WI38 (cell line): ENCODE measurements at regions not wholly inside any gene's neighbourhood (a gene's known extent, or its start where the extent isn't known, plus 50 kb on each side); places are given as distances from the start of the nearest gene placed in this dataset.

ENCODE experiments used
- H3K4me3 ChIP-seq: 2 replicates; pipeline ENCODE4 v1.5.1; 2011; ENCODE audit warnings: low read depth, mild to moderate bottlenecking, control low read depth, low read length
- TF ChIP-seq, protein P1 (sequence below): IDR thresholded peaks from 2 replicates; pipeline ENCODE4 v1.5.1; 2012; ENCODE audit warnings: low read depth, mild to moderate bottlenecking, control low read depth, low read length

DNA sequence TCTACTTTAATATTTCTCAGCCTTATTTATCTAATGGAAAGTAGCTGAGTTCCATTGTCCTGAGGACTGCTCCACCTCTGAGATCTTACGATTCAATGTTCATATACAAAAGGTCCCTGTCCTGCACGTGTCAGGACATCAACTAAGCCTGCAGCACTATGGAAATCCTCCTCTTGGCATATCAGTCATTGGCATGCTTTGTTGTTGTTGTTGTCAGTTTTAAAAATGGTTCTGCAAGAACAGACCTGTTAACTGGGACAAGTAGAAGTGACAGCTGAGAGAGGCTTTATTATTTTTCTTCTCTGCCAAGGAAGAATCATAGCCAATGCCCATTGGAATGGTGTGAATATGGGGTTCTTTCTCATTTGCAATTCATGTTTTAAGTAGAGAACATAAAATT lies 450.1 kb upstream of the PKDCC start:
- TF ChIP-seq, protein P1, sequence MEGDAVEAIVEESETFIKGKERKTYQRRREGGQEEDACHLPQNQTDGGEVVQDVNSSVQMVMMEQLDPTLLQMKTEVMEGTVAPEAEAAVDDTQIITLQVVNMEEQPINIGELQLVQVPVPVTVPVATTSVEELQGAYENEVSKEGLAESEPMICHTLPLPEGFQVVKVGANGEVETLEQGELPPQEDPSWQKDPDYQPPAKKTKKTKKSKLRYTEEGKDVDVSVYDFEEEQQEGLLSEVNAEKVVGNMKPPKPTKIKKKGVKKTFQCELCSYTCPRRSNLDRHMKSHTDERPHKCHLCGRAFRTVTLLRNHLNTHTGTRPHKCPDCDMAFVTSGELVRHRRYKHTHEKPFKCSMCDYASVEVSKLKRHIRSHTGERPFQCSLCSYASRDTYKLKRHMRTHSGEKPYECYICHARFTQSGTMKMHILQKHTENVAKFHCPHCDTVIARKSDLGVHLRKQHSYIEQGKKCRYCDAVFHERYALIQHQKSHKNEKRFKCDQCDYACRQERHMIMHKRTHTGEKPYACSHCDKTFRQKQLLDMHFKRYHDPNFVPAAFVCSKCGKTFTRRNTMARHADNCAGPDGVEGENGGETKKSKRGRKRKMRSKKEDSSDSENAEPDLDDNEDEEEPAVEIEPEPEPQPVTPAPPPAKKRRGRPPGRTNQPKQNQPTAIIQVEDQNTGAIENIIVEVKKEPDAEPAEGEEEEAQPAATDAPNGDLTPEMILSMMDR = no peak
- H3K4me3 ChIP-seq = no peak overlapping the region

DNA sequence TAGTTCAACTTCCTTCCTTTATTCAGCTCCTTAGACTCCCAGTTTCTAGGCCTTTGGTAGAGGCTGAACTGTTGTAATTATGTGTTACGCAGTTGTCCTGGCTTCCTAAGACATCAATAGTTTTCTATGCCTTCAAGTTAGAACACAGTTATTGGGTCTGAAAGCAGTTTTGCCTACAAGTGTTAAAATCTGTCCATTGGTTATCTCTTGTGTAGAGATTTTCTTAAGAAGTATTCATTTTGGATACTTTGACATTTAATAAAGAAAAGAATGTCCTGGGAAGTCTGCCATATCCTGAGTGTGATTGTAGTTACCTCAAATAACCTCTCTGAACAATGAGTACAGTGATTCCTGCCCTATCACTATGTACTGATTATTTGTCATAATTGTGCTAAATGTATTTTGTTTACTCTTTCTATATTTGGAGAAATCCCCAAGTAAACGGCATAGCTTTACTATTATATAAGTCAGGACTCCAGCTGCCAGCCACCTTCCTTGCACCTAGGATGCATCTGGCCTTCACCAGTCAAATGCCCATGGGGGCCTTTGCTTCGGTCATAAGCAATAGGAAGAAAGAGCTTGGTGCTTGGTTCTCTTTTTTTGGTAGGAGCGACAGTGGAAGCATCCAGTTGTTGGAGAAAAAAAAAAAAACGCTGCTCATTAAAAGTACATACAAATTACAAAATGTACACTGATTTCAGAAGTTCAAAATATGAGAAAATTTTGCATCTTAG lies 449.5 kb upstream of the PKDCC start:
- TF ChIP-seq, protein P1 = no peak
- H3K4me3 ChIP-seq = no peak overlapping the region

DNA sequence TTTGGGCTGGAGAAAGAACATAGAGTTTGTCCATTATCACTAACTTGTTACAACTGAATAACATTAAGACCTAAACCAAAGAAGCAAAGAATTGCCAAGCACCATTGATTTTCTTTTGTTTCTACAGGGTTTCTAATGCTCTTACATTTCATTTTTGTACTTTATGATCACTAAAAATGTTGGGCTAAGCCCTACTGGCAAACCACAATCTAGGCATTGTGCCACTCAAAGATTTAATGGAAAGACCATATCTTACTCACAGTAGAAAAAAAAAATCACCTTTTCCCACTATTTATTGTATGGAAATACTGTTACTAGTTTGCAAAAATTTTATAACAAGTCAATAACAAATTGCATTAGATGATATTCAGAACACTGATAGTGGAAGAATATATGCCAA lies 447.4 kb upstream of the PKDCC start:
- TF ChIP-seq, protein P1 = no peak
- no peak overlapping the region for H3K4me3 ChIP-seq

DNA sequence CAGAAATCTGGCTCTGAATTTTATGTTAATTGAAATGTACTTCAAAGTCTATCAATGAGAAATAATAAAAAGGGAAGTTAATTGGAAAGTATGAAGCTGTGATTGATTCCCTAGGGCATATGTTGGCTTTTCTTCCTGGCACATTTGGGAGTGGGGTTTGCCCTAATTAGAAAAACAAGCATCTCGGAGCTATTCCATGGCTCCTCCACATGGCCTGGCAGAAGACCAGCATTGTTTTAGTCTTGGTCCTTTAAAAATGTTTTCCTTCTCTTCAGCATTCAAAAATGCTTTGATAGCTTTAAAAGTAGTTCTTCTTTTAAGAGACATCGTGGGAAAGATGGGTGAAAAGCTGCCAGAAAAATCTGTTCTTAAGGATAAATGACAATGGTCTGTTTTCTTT lies 445.5 kb upstream of the PKDCC start:
- no peak overlapping the region for H3K4me3 ChIP-seq
- TF ChIP-seq, protein P1 = no peak

DNA sequence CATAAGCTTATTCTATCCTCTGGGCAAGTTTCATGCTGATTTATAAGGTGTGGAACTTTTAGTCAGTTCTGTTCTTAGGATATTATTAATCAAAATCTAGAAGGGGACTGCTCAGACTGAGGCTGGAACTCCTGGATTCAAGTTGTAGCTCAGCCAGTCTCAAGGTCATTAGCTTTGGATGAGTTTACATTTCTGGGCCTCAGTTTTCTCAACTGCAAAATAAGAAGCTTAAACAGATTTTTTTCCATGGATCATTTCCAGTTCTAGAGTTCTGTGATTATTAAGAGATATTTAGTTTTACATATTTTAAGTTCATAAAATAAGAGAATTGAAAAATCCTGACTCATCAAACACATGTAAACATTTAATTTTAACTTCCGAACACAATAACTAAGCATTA lies 442.5 kb upstream of the PKDCC start:
- H3K4me3 ChIP-seq = no peak overlapping the region
- TF ChIP-seq, protein P1 = no peak

DNA sequence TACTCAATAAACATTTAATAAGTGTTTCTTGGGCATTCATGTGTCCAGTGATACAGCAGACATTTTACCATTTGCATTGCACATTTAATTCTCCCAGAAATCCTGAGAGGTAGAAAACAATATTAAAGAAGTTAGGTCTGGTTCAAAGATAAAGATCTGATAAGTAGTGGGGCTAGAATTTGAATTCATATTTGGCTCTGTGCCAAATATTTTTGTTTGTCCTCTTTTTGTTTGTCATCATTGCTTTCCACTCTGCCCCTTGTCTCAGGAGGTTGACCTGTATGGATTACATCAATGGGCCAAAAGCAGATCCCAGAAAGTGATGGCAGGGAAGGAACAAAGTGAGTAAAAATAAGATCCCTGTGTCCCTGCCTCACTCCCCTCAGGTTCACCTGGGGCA lies 441.9 kb upstream of the PKDCC start:
- H3K4me3 ChIP-seq = no peak overlapping the region

DNA sequence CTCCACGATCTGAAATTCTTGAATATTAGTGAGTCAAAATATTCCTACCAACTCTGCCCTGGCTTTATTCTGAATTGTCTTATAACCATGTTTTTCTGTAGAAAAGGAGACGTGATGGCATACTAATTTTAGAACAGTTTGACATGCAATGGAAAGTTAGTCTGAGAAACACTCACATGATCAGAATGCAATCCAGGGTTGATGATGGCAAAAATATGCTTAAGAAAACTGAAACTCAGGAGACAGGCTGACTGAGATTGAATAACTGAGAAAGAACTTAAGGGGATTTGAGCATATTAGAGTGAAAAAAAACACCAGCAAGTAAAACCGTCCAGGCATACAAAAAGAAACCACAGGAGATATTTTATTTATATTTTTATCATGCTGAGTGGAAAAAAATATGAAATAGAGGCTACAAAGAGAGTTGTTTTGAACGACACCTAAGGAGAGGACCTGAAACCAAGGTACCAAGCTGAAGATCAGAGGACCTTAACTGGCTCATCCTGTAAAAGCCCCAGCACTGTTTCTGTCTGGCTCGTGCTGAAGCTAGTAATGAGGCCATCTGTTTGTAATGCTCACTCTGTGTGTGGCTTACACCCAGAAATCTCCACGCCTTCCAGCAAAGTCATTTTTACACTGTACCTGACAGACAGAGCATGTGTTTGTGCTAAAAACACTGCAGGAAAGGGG lies 437.2 kb upstream of the PKDCC start:
- H3K4me3 ChIP-seq = no peak overlapping the region
- TF ChIP-seq, protein P1 = no peak

More for the DNA sequence above, 441.9 kb upstream of the PKDCC start:
- TF ChIP-seq, protein P1 = no peak
